NCI-H460 (cell line): ENCODE measurements at regions not wholly inside any gene's neighbourhood (a gene's known extent, or its start where the extent isn't known, plus 50 kb on each side); places are given as distances from the start of the nearest gene placed in this dataset.
"Not testable (repeated sequence)": the region's sequence is repeated elsewhere in the genome, so short reads cannot be mapped to it uniquely, and the experiment has no call there.

Source experiments
- DNase-seq: peaks from one replicate; pipeline ENCODE4 v3.0.0-alpha.2; 2016; ENCODE audit warnings: low read depth; ENCODE audit errors: extremely low read depth

GRCh38 chr9:28410411-28410810 is 837.1 kb upstream of the C9orf72 start:
- DNase-seq = peak; percentile 25

- no peak for DNase-seq
Observed at GRCh38 chr9:28413471-28413870, 840.2 kb upstream of the C9orf72 start.

GRCh38 chr9:28423255-28423654 is 850.0 kb upstream of the C9orf72 start:
- no peak for DNase-seq

- DNase-seq = no peak
Observed at GRCh38 chr9:28435456-28435855, 862.2 kb upstream of the C9orf72 start.

- DNase-seq = no peak
Observed at GRCh38 chr9:28439688-28440087, 866.4 kb upstream of the C9orf72 start.

GRCh38 chr9:28443461-28443860 is 870.2 kb upstream of the C9orf72 start:
- DNase-seq = no peak

- no peak for DNase-seq
Observed at GRCh38 chr9:28444637-28445036, 871.4 kb upstream of the C9orf72 start.

- no peak for DNase-seq
Observed at GRCh38 chr9:28445211-28445610, 871.9 kb upstream of the C9orf72 start.

- no peak for DNase-seq
Observed at GRCh38 chr9:28453918-28454317, 880.6 kb upstream of the C9orf72 start.

GRCh38 chr9:28456861-28457260 is 883.6 kb upstream of the C9orf72 start:
- no peak for DNase-seq

GRCh38 chr9:28464481-28465216 is 891.4 kb upstream of the C9orf72 start:
- DNase-seq = no peak

GRCh38 chr9:28471261-28471660 is 898.0 kb upstream of the C9orf72 start:
- DNase-seq = no peak

GRCh38 chr9:28487561-28487960 is 914.3 kb upstream of the C9orf72 start:
- no peak for DNase-seq

- no peak for DNase-seq
Observed at GRCh38 chr9:28491121-28491520, 917.8 kb upstream of the C9orf72 start.

- DNase-seq = not testable (repeated sequence)
Observed at GRCh38 chr9:28498168-28498567, 924.9 kb upstream of the C9orf72 start.

- DNase-seq = no peak
Observed at GRCh38 chr9:28502189-28502588, 928.9 kb upstream of the C9orf72 start.

GRCh38 chr9:28502741-28503140 is 929.5 kb upstream of the C9orf72 start:
- DNase-seq = no peak

- DNase-seq = no peak
Observed at GRCh38 chr9:28503573-28503972, 930.3 kb upstream of the C9orf72 start.

- no peak for DNase-seq
Observed at GRCh38 chr9:28518439-28518838, 945.2 kb upstream of the C9orf72 start.

- DNase-seq = not testable (repeated sequence)
Observed at GRCh38 chr9:28524309-28524708, 951.0 kb upstream of the C9orf72 start.

GRCh38 chr9:28528049-28528448 is 954.8 kb upstream of the C9orf72 start:
- DNase-seq = no peak

GRCh38 chr9:28538132-28538531 is 964.9 kb upstream of the C9orf72 start:
- no peak for DNase-seq
